ENCODE measurements at regions not wholly inside any gene's neighbourhood (a gene's known extent, or its start where the extent isn't known, plus 50 kb on each side); places are given as distances from the start of the nearest gene placed in this dataset.
A peak's percentile ranks its signal among the peaks of the same experiment; 100 is the strongest.

GRCh38 chr4:116480546-116480945, 604.8 kb downstream of the TRAM1L1 start:
- H2AFZ ChIP-seq (ENCODE audit: low read length) = peak overlapping the region; percentile 49
- no peaks in the 10 kb centered on the region for H3F3A ChIP-seq (ENCODE audit: low read depth)
- no peaks in the 10 kb centered on the region; the same call in 1 of the 2 replicates for H3K9me3 ChIP-seq (ENCODE audit: insufficient read depth, low read depth, low read length)
- no peaks in the 10 kb centered on the region for H3K4me1 ChIP-seq (ENCODE audit: insufficient read depth, low read length, poor library complexity, severe bottlenecking)
- no peaks in the 10 kb centered on the region for H3K27me3 ChIP-seq (ENCODE audit: insufficient read depth, low read length, poor library complexity, severe bottlenecking)
- H3K36me3 ChIP-seq (ENCODE audit: insufficient read depth, low read length) = no peaks in the 10 kb centered on the region
- H3K9ac ChIP-seq (ENCODE audit: low read depth, low read length, poor library complexity, severe bottlenecking) = no peak overlapping the region
- no peaks in the 10 kb centered on the region for H3K9me2 ChIP-seq (replicated peaks; ENCODE audit: low read depth, low read length)
- no peak overlapping the region for H3K4me2 ChIP-seq (ENCODE audit: low read depth, low read length, poor library complexity, severe bottlenecking)
- no peak overlapping the region for H3K4me3 ChIP-seq (ENCODE audit: low read length, poor library complexity, severe bottlenecking)
- TF ChIP-seq EZH2phosphoT487 (IDR thresholded peaks at IDR 0.05; ENCODE audit: borderline replicate concordance) = no peak
- TF ChIP-seq, protein P1, sequence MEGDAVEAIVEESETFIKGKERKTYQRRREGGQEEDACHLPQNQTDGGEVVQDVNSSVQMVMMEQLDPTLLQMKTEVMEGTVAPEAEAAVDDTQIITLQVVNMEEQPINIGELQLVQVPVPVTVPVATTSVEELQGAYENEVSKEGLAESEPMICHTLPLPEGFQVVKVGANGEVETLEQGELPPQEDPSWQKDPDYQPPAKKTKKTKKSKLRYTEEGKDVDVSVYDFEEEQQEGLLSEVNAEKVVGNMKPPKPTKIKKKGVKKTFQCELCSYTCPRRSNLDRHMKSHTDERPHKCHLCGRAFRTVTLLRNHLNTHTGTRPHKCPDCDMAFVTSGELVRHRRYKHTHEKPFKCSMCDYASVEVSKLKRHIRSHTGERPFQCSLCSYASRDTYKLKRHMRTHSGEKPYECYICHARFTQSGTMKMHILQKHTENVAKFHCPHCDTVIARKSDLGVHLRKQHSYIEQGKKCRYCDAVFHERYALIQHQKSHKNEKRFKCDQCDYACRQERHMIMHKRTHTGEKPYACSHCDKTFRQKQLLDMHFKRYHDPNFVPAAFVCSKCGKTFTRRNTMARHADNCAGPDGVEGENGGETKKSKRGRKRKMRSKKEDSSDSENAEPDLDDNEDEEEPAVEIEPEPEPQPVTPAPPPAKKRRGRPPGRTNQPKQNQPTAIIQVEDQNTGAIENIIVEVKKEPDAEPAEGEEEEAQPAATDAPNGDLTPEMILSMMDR (conservative IDR thresholded peaks at IDR 0.05; ENCODE audit: low read length) = no peak
- no peaks in the 10 kb centered on the region for H4K20me1 ChIP-seq (ENCODE audit: insufficient read depth, low read length, poor library complexity, severe bottlenecking)
- no peaks in the 10 kb centered on the region for H3K79me2 ChIP-seq (ENCODE audit: insufficient read depth, low read length)

DNA sequence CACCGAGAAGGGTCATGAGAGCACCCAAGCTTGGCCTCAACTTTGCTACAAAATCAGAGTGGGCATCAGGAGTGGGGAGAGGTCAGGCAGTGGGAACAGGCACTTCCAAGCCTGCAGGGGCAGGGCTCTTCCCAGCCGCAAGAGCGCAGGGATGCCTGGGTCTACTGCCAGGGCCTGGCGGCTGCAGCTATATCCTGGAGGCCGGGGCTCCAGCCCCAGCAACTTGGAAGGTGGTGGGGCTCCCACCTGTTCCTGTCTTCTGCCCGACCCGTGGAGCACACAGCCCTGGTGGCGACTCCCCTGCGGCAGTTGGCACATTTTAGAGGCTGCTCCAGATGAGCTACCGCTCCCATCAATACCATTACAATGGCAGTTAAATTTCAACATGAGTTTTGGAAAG, 607.0 kb downstream of the TRAM1L1 start:
- Histone ChIP-seq H3K79me2 (ENCODE audit: insufficient read depth, low read length) (no peaks in the 10 kb centered on the region), H3F3A (ENCODE audit: low read depth) (no peaks in the 10 kb centered on the region), H3K4me1 (ENCODE audit: insufficient read depth, low read length, poor library complexity, severe bottlenecking) (no peaks in the 10 kb centered on the region), H3K9me2 (replicated peaks; ENCODE audit: low read depth, low read length) (no peaks in the 10 kb centered on the region), H4K20me1 (ENCODE audit: insufficient read depth, low read length, poor library complexity, severe bottlenecking) (no peaks in the 10 kb centered on the region), H3K9me3 (ENCODE audit: insufficient read depth, low read depth, low read length) (no peaks in the 10 kb centered on the region; the same call in 1 of the 2 replicates), H3K36me3 (ENCODE audit: insufficient read depth, low read length) (no peaks in the 10 kb centered on the region), H3K4me2 (ENCODE audit: low read depth, low read length, poor library complexity, severe bottlenecking) (no peak overlapping the region), H3K27me3 (ENCODE audit: insufficient read depth, low read length, poor library complexity, severe bottlenecking) (no peaks in the 10 kb centered on the region), H2AFZ (ENCODE audit: low read length) (no peak overlapping the region), H3K4me3 (ENCODE audit: low read length, poor library complexity, severe bottlenecking) (no peak overlapping the region), H3K9ac (ENCODE audit: low read depth, low read length, poor library complexity, severe bottlenecking) (no peak overlapping the region)
- TF ChIP-seq, protein P1 (conservative IDR thresholded peaks at IDR 0.05; ENCODE audit: low read length) = no peak
- no peak for TF ChIP-seq EZH2phosphoT487 (IDR thresholded peaks at IDR 0.05; ENCODE audit: borderline replicate concordance)

GRCh38 chr4:116469582-116469981, 615.8 kb downstream of the TRAM1L1 start:
- no peaks in the 10 kb centered on the region for H3K79me2 ChIP-seq (ENCODE audit: insufficient read depth, low read length)
- H3K4me1 ChIP-seq (ENCODE audit: insufficient read depth, low read length, poor library complexity, severe bottlenecking) = no peaks in the 10 kb centered on the region
- H2AFZ ChIP-seq (ENCODE audit: low read length) = no peak overlapping the region
- no peaks in the 10 kb centered on the region for H3K9me3 ChIP-seq (ENCODE audit: insufficient read depth, low read depth, low read length)
- no peaks in the 10 kb centered on the region for H3K27me3 ChIP-seq (ENCODE audit: insufficient read depth, low read length, poor library complexity, severe bottlenecking)
- H4K20me1 ChIP-seq (ENCODE audit: insufficient read depth, low read length, poor library complexity, severe bottlenecking) = no peaks in the 10 kb centered on the region
- no peak overlapping the region for H3K4me3 ChIP-seq (ENCODE audit: low read length, poor library complexity, severe bottlenecking)
- H3F3A ChIP-seq (ENCODE audit: low read depth) = no peaks in the 10 kb centered on the region
- no peak overlapping the region for H3K4me2 ChIP-seq (ENCODE audit: low read depth, low read length, poor library complexity, severe bottlenecking)
- TF ChIP-seq, protein P1 (conservative IDR thresholded peaks at IDR 0.05; ENCODE audit: low read length) = no peak
- no peak for TF ChIP-seq EZH2phosphoT487 (IDR thresholded peaks at IDR 0.05; ENCODE audit: borderline replicate concordance)
- H3K36me3 ChIP-seq (ENCODE audit: insufficient read depth, low read length) = no peaks in the 10 kb centered on the region
- H3K9ac ChIP-seq (ENCODE audit: low read depth, low read length, poor library complexity, severe bottlenecking) = no peak overlapping the region
- no peaks in the 10 kb centered on the region for H3K9me2 ChIP-seq (replicated peaks; ENCODE audit: low read depth, low read length)
